ENCODE measurements at regions not wholly inside any gene's neighbourhood (a gene's known extent, or its start where the extent isn't known, plus 50 kb on each side); places are given as distances from the start of the nearest gene placed in this dataset.

DNA sequence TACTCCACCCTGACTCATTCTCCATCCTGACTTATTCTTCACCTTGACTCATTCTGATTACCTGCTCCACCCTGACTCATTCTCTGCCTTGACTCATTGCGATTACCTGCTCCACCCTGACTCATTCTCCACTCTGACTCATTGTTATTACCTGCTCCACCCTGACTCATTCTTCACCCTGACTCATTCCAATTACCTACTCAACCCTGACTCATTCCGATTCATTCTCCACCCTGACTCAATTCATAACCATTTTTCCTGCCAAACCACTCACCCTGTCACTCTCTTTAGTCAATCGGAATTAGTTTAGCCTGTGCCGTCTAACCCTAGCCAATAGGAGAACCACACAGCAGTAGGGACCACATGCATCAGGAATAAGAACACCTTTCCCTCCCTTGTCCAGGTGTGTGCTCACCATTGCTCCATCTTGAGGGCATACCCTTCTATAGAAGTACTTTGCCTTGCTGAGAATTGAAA, 1227.4 kb upstream of the PCDH20 start:
- TF ChIP-seq, protein P1, sequence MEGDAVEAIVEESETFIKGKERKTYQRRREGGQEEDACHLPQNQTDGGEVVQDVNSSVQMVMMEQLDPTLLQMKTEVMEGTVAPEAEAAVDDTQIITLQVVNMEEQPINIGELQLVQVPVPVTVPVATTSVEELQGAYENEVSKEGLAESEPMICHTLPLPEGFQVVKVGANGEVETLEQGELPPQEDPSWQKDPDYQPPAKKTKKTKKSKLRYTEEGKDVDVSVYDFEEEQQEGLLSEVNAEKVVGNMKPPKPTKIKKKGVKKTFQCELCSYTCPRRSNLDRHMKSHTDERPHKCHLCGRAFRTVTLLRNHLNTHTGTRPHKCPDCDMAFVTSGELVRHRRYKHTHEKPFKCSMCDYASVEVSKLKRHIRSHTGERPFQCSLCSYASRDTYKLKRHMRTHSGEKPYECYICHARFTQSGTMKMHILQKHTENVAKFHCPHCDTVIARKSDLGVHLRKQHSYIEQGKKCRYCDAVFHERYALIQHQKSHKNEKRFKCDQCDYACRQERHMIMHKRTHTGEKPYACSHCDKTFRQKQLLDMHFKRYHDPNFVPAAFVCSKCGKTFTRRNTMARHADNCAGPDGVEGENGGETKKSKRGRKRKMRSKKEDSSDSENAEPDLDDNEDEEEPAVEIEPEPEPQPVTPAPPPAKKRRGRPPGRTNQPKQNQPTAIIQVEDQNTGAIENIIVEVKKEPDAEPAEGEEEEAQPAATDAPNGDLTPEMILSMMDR (IDR thresholded peaks at IDR 0.05; ENCODE audit: borderline replicate concordance, insufficient read depth, low read depth, low read length) = no peak

DNA sequence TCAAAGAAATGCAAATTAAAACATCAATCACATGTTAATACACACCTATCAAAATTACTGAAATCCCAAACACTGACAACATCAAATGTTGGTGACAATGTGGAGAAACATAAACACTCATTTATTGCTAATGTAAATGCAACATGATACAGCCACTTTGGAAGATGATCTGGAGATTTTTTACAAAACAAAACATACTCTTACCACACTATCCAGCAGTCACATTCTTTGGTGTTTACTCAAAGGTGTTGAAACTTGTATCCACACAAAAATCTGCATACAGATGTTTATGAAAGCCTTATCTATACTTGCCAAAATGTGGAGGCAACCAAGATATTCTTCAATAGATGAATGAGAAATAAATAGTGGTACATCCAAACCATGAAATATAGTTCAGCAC, 1219.5 kb upstream of the PCDH20 start:
- TF ChIP-seq, protein P1 (IDR thresholded peaks at IDR 0.05; ENCODE audit: borderline replicate concordance, insufficient read depth, low read depth, low read length) = no peak

More for the DNA sequence above, 1227.4 kb upstream of the PCDH20 start:
- no peak overlapping the region for H3K4me3 ChIP-seq (ENCODE audit: low read depth, low read length)

GRCh38 chr13:62633448-62633847, 1217.8 kb upstream of the PCDH20 start:
- H3K4me3 ChIP-seq (ENCODE audit: low read depth, low read length) = no peak overlapping the region
- TF ChIP-seq, protein P1 (IDR thresholded peaks at IDR 0.05; ENCODE audit: borderline replicate concordance, insufficient read depth, low read depth, low read length) = no peak

More for the DNA sequence above, 1219.5 kb upstream of the PCDH20 start:
- no peak overlapping the region for H3K4me3 ChIP-seq (ENCODE audit: low read depth, low read length)

GRCh38 chr13:62631619-62632018, 1216.0 kb upstream of the PCDH20 start:
- H3K4me3 ChIP-seq (ENCODE audit: low read depth, low read length) = no peak overlapping the region
- TF ChIP-seq, protein P1 (IDR thresholded peaks at IDR 0.05; ENCODE audit: borderline replicate concordance, insufficient read depth, low read depth, low read length) = no peak

DNA sequence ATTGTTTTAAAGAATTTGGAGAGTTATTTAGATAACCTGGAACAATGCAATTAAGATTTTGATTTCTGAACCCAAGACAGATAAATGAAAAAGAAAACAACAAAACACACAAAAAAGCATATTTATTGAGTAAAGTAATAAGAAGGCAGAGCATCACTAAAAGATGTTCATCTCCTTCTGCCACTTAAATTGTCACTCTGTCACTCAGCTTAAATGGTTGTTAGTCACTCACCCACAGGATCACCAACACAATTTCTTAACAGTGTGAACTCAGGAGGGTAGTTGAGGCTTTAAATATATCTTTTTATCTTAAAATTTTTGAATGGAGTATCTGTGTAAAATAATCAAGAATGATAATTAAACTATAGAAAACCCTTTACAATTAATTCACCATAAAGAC, 1215.5 kb upstream of the PCDH20 start:
- no peak overlapping the region for H3K4me3 ChIP-seq (ENCODE audit: low read depth, low read length)
- TF ChIP-seq, protein P1 (IDR thresholded peaks at IDR 0.05; ENCODE audit: borderline replicate concordance, insufficient read depth, low read depth, low read length) = no peak

DNA sequence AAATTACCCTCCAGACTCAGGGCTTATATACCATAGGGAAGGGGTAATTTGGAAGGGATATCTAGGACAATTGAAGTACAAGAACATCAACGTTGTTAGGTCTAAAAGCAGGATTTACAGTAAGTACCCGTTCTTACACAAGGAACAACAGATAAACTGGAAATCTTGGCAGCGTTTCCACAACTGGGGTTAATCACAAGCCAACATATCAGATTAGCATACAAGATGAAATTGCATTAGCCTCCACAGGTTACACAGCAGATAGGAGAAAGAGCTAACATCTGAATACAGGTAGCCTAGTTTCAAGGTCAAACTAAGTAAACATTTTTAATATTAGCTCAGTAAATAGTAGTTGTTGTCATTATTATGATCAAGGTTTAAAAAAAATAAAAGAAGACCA, 1214.0 kb upstream of the PCDH20 start:
- TF ChIP-seq, protein P1 (IDR thresholded peaks at IDR 0.05; ENCODE audit: borderline replicate concordance, insufficient read depth, low read depth, low read length) = no peak
- H3K4me3 ChIP-seq (ENCODE audit: low read depth, low read length) = no peak overlapping the region

GRCh38 chr13:62627226-62627625, 1211.6 kb upstream of the PCDH20 start:
- no peak overlapping the region for H3K4me3 ChIP-seq (ENCODE audit: low read depth, low read length)
- TF ChIP-seq, protein P1 (IDR thresholded peaks at IDR 0.05; ENCODE audit: borderline replicate concordance, insufficient read depth, low read depth, low read length) = no peak
